Natural killer cell (primary cell): ENCODE measurements at regions not wholly inside any gene's neighbourhood (a gene's known extent, or its start where the extent isn't known, plus 50 kb on each side); places are given as distances from the start of the nearest gene placed in this dataset.

Source experiments
- ATAC-seq, 3 donors: fragments of 150-1000 bp in 2 of 3; fragments of 200-7000 bp in 1 of 3; cut with Tn5 transposase; 1 replicate in 1 of 3; 2 replicates in 2 of 3; pipeline ENCODE4 v1.10.0; 2021; ENCODE audit warnings: mild to moderate bottlenecking in 2 of 3, moderate library complexity in 2 of 3
- DNase-seq, 2 donors: peaks; one replicate each; pipeline versions ENCODE4 v3.0.0 to v3.0.0-alpha.2; 2013 to 2021; ENCODE audit warnings: mixed read lengths in 1 of 2
- H3K27ac ChIP-seq: one replicate; pipeline ENCODE4 v1.5.1; 2013; ENCODE audit warnings: mild to moderate bottlenecking, low read length
- H3K27me3 ChIP-seq: one replicate; pipeline ENCODE4 v1.6.1; 2013; ENCODE audit warnings: low read length; ENCODE audit not compliant: control insufficient read depth, insufficient read depth
- H3K36me3 ChIP-seq: one replicate; pipeline ENCODE4 v1.6.1; 2013; ENCODE audit warnings: low read length; ENCODE audit not compliant: control insufficient read depth, insufficient read depth
- H3K4me1 ChIP-seq: one replicate; pipeline ENCODE4 v1.6.1; 2013; ENCODE audit warnings: low read length; ENCODE audit not compliant: control insufficient read depth, insufficient read depth
- H3K4me3 ChIP-seq: one replicate; pipeline ENCODE4 v1.5.1; 2013; ENCODE audit warnings: low read length
- H3K9me3 ChIP-seq: one replicate; pipeline ENCODE4 v1.6.1; 2013; ENCODE audit warnings: low read length; ENCODE audit not compliant: control insufficient read depth, insufficient read depth
- H3K27ac Mint-ChIP-seq, 2 donors: one replicate each; pipeline ENCODE4 v1.8.0; 2022; ENCODE audit warnings: mild to moderate bottlenecking in 2 of 2, mixed read lengths in 2 of 2, moderate library complexity in 1 of 2
- H3K27me3 Mint-ChIP-seq, 2 donors: one replicate each; pipeline ENCODE4 v1.8.0; 2022; ENCODE audit warnings: low read depth in 2 of 2, mixed read lengths in 2 of 2
- H3K36me3 Mint-ChIP-seq: one replicate; pipeline ENCODE4 v1.8.0; 2022; ENCODE audit warnings: mixed read lengths
- H3K4me1 Mint-ChIP-seq, 2 donors: one replicate each; pipeline ENCODE4 v1.8.0; 2022; ENCODE audit warnings: mixed read lengths in 2 of 2
- H3K4me3 Mint-ChIP-seq: one replicate; pipeline ENCODE4 v1.8.0; 2022; ENCODE audit warnings: mild to moderate bottlenecking, moderate library complexity, mixed read lengths
- H3K9me3 Mint-ChIP-seq, 2 donors: one replicate each; pipeline ENCODE4 v1.8.0; 2022; ENCODE audit warnings: mixed read lengths in 2 of 2
- WGBS: methylation state at CpG from one replicate; pipeline ENCODE4 v1.1.7; 2013; ENCODE audit warnings: missing lambda C conversion rate; ENCODE audit not compliant: insufficient coverage; 5-methylcytosine and 5-hydroxymethylcytosine counted together
- intact Hi-C: fragments of 100-400 bp; cut with micrococcal nuclease; formaldehyde crosslinking; loops from one replicate; pipeline ENCODE4 v1.14.2; 2022
- TF ChIP-seq, protein P1 (sequence below): fragments of 200-600 bp; IDR thresholded peaks from one replicate; pipeline ENCODE4 v1.8.0; 2022; ENCODE audit warnings: antibody characterized with exemption

DNA sequence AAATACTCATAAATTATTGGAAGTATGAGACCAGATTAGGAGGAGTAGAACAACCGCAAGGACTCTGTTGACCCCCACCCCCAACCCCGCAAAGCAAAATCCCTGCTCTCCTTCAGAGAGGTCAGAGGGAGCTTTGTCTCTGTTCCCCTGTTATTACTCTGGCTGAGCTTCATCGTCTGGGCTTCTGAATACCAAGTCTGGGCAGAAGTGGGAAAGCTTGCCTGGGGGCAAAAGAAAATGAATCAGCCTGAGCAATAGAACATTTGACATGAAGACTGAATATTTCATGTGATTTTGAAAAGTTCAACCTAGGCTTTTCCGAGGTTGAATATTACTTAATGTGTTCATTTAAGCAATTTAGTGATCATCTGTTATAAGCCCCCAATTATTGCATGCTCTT is 114.6 kb upstream of the ARHGAP28 start:
- Histone ChIP-seq H3K27ac (no peak overlapping the region), H3K36me3 (no peaks in the 10 kb centered on the region), H3K4me1 (no peaks in the 10 kb centered on the region), H3K9me3 (no peaks in the 10 kb centered on the region), H3K4me3 (no peak overlapping the region), H3K27me3 (no peaks in the 10 kb centered on the region)
- no peaks in the 10 kb centered on the region for H3K4me1 Mint-ChIP-seq
- no peak overlapping the region for H3K4me3 Mint-ChIP-seq
- DNase-seq (no peak), ATAC-seq (no peak)
- TF ChIP-seq, protein P1, sequence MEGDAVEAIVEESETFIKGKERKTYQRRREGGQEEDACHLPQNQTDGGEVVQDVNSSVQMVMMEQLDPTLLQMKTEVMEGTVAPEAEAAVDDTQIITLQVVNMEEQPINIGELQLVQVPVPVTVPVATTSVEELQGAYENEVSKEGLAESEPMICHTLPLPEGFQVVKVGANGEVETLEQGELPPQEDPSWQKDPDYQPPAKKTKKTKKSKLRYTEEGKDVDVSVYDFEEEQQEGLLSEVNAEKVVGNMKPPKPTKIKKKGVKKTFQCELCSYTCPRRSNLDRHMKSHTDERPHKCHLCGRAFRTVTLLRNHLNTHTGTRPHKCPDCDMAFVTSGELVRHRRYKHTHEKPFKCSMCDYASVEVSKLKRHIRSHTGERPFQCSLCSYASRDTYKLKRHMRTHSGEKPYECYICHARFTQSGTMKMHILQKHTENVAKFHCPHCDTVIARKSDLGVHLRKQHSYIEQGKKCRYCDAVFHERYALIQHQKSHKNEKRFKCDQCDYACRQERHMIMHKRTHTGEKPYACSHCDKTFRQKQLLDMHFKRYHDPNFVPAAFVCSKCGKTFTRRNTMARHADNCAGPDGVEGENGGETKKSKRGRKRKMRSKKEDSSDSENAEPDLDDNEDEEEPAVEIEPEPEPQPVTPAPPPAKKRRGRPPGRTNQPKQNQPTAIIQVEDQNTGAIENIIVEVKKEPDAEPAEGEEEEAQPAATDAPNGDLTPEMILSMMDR: no peak
- intact Hi-C loops: no loop called here
- 98% methylated on average over 4 of the region's 4 CpGs for WGBS
- no peaks in the 10 kb centered on the region for H3K36me3 Mint-ChIP-seq
- H3K27ac Mint-ChIP-seq: no peak overlapping the region
- H3K27me3 Mint-ChIP-seq: no peaks in the 10 kb centered on the region
- H3K9me3 Mint-ChIP-seq: peaks cover 8 to 14% of the 10 kb centered on the region in 2 donors

DNA sequence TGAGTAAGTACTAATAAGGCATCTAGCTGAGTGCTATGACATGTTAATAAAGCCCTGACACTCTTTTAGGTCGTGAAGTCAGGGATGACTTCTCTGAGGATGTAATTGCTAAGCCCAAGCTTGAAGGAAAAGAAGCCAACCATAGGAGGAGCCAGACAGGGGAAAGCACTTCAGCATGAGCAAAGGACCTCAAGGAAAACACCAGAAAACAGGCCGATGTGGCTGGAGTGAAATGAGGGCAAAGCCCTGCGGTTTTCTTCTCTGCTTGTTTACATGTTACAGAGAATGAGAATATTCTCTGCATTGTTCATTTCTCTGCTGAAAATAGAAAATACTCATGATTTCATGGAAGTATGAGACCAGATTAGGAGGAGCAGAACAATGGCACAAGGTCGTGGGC is 112.5 kb upstream of the ARHGAP28 start:
- no peaks in the 10 kb centered on the region for H3K9me3 ChIP-seq
- H3K9me3 Mint-ChIP-seq: peaks cover 8 to 12% of the 10 kb centered on the region in 2 donors
- TF ChIP-seq, protein P1: no peak
- no peaks in the 10 kb centered on the region for H3K27me3 Mint-ChIP-seq
- H3K36me3 ChIP-seq: no peaks in the 10 kb centered on the region
- intact Hi-C loops: no loop called here
- 73% methylated on average over 4 of the region's 4 CpGs for WGBS
- no peaks in the 10 kb centered on the region for H3K4me1 ChIP-seq
- H3K4me3 Mint-ChIP-seq: no peak overlapping the region
- H3K27ac Mint-ChIP-seq: no peak overlapping the region
- DNase-seq: no peak
- no peak overlapping the region for H3K4me3 ChIP-seq
- no peak for ATAC-seq
- H3K27me3 ChIP-seq: no peaks in the 10 kb centered on the region
- no peak overlapping the region for H3K27ac ChIP-seq
- H3K36me3 Mint-ChIP-seq: no peaks in the 10 kb centered on the region
- no peaks in the 10 kb centered on the region for H3K4me1 Mint-ChIP-seq

DNA sequence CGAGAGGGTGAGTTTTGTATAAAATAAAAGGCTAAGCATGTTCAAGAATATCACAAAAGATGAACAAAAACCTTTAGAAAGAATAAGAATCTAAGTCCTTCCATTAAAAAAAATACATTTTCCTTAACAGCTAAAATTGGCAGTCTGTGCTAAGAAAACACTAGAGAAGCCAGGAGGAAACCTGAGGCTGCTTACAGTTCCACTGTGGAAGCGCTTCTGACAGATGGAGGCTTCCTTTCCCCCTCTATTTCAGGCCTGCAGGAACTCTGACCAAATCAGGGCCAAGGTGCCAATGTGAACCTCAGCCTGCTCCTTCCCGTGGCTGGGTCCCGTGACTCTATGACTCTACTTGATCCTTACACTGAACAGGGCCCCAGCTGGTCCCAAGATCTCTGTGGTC is 108.1 kb upstream of the ARHGAP28 start:
- Mint-ChIP-seq H3K27me3 (no peaks in the 10 kb centered on the region), H3K4me3 (no peak overlapping the region), H3K27ac (no peak overlapping the region), H3K36me3 (no peaks in the 10 kb centered on the region), H3K4me1 (no peaks in the 10 kb centered on the region), H3K9me3 (peaks cover 4 to 9% of the 10 kb centered on the region in 2 donors)
- no peak overlapping the region for H3K27ac ChIP-seq
- no peaks in the 10 kb centered on the region for H3K36me3 ChIP-seq
- 77% methylated on average over 3 of the region's 4 CpGs for WGBS
- H3K27me3 ChIP-seq: no peaks in the 10 kb centered on the region
- H3K4me3 ChIP-seq: no peak overlapping the region
- no peak for ATAC-seq
- TF ChIP-seq, protein P1: no peak
- DNase-seq: no peak
- no peaks in the 10 kb centered on the region for H3K4me1 ChIP-seq
- intact Hi-C loops: no loop called here
- H3K9me3 ChIP-seq: no peaks in the 10 kb centered on the region

DNA sequence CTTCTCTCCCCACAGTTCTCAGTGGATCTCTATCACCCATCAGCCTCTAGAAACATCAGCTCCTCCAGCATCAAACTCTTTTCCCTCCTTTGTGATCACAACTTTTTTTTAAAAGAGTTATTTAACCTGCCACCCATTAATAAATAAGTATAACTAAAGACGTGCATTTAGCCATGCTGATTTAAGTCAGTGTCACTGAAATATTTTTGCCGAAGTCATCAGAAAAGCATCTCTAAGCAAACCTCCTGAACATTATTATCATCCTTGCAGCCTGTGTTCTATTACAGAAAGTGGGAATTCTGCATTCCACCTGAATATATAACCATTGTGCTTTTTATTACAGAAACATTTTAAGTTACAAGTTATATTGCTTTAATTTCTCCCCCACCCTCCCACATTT is 106.2 kb upstream of the ARHGAP28 start:
- Mint-ChIP-seq H3K4me3 (no peak overlapping the region), H3K4me1 (no peaks in the 10 kb centered on the region), H3K9me3 (peaks cover 3% of the 10 kb centered on the region in 2 donors), H3K27me3 (no peaks in the 10 kb centered on the region), H3K27ac (no peak overlapping the region), H3K36me3 (no peaks in the 10 kb centered on the region)
- H3K27me3 ChIP-seq: no peaks in the 10 kb centered on the region
- TF ChIP-seq, protein P1: no peak
- H3K9me3 ChIP-seq: no peaks in the 10 kb centered on the region
- H3K36me3 ChIP-seq: no peaks in the 10 kb centered on the region
- no peak for ATAC-seq
- H3K4me1 ChIP-seq: no peaks in the 10 kb centered on the region
- no peak overlapping the region for H3K4me3 ChIP-seq
- 90% methylated on average over 2 of the region's 2 CpGs for WGBS
- H3K27ac ChIP-seq: no peak overlapping the region
- intact Hi-C loops: no loop called here
- DNase-seq: no peak
